Islet precursor cell (in vitro differentiated cells): ENCODE measurements at regions not wholly inside any gene's neighbourhood (a gene's known extent, or its start where the extent isn't known, plus 50 kb on each side); places are given as distances from the start of the nearest gene placed in this dataset.
"Not testable (repeated sequence)": the region's sequence is repeated elsewhere in the genome, so short reads cannot be mapped to it uniquely, and the experiment has no call there.

Source experiments
- DNase-seq: peaks from one replicate; pipeline ENCODE4 v3.0.0-alpha.2; 2018

DNA sequence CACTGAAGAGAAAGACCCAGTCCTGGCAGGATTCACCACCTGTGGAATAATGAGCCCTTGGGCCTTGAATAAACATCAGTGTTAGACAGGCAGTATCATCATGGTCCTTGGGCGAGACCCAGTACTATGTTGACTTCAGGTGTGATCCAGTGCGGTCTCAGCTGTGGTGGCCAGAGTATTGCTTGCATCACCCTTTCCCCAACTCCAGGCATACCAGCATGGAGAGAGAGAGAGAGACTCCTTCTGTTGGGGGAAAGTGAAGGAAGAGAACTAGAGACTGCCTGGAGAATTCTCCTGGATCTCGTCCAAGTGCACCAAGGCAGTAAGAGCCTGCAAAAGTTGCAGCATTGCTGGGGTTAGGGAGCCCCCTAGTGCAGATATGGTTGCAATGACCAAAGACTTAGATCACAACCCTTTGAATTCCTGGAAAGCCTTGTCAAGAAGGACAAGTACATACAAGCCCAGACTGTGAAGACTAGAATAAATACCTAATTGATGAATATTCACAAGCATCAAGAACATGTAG lies 61.1 kb upstream of the VAMP7 start:
- peak; percentile 85 for DNase-seq

DNA sequence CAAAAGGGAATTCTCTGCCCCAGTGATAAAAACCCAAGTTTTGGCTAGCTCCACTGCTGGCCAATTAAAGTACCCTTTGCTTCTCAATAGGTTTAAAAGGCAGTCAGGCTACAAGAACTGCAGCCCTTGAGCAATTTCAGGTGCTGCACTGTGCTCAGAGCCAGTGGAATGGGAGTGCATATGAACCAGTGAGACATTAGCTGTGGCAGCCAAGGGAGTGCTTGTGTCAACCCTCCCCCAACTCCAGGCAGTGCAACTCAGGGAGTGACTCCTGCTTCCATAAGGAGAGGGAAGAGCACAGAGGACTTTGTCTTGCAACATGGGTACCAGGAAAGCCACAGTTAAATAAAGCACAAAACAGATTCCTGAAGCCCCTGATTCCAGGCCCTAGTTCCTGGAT lies 61.6 kb upstream of the VAMP7 start:
- DNase-seq, result no peak

DNA sequence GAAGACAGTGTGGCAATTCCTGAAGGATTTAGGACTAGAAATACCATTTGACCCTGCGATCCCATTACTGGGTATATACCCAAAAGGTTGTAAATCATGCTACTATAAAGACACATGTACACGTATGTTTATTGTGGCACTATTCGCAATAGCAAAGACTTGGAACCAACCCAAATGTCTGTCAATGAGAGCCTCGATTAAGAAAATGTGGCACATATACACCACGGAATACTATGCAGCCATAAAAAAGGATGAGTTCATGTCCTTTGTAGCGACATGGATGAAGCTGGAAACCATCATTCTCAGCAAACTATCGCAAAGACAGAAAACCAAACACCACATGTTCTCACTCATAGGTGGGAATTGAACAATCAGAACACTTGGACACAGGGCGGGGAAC lies 66.8 kb upstream of the VAMP7 start:
- not testable (repeated sequence) for DNase-seq

DNA sequence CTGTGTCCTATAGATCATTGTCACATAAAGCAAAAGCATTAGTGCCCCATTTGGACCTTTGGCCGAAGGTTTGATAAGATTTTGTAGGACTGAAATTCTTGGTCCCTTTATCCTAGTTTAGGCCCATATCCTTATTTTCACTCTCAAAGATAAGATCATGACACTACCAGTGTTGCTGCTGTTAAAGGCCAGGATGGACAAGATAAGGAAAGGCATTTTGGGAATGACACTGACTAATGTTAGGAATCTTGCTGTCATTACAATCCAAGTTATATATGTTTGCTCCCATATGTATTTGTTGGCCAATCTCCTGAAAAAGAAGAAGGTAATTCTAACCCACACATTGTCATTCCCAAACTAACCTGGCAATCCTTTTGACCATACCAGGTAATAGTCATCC lies 101.3 kb upstream of the VAMP7 start:
- no peak for DNase-seq

DNA sequence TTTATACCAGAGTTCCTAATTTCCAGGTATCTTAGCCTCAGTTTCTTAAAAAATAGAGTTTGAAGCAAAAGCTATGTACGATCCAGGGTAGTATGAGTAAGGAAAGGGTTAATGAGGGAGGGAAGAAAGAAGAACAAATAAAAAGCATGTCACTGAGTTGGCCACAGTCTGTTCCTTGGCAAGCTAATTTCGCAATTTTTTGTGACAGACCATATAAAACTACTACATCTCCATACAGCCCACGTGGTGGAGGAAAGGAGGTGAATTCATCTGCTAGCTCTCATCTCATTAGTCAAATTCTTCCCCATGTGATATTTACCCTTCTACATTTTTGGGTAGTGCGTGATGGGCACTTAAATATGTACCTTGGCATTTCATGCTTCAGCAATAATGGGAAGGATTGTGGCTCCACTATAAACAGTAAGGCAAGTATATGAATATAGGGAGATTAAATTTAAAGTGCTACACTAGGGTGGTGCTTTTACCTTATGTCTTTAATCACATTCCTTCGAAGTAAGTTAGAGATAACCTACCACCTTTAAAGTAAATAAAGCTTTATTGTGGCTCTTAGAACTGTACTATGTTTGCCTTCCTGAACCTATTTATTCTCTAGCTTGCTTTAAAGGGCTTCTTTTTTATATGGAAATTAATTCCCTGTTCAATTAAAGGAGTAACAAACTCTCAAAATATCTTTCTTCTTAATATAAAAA lies 102.1 kb upstream of the VAMP7 start:
- DNase-seq, result no peak

DNA sequence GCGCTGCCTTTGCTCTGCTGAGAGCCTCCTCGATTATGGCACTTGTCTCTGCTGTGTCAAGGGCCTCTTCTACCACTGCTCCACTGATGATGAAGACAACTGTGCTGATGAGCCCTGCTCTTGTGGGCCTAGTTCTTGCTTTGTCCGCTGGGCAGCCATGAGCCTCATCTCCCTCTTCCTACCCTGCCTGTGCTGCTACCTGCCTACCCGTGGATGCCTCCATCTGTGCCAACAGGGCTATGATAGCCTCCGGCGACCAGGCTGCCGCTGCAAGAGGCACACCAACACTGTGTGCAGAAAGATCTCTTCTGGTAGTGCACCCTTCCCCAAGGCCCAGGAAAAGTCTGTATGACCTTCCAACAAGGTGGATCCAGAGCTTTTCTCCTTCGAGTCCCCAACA lies 106.8 kb upstream of the VAMP7 start:
- DNase-seq, result no peak

DNA sequence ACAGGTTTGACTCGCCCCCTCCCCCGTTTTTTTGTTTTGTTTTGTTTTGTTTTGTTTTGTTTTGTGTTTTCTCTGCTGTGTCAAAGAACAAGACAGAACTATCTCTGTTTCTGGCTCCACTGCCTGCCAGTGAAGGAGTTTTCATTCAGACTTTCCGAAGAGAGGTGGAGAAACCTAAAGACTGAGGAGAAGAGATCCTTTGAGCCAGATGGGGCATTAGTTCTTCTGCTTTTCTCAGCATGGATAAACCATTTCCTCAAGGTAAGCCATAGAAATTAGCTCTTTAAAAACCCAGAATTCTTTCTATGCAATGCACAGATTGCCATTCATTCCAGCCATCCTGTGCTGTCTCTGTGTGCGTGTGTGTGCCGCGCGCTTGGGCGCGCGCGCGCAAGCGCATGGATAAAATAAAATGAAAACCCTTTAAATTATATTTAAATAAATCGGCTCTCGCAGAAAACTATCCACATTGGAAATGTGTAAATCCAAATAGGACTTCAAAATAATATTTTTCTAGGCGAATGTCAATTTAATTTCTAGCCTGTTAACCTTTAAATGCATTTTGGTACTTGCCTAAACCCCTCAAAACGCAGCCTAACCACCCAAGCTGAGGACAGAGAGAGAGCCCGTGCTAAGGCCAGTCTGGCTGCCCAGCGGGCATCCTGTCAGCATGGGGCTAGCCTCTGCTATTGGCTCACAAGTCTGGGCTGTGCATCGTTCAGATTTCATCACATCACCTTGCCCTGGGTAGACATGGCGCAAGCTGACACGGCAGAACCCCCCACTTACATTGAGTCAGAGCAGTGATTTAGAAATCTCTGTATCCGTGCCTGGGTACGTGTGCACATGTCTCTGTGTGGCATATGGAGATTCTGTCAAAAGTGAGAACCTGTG lies 113.0 kb upstream of the VAMP7 start:
- DNase-seq, result no peak

DNA sequence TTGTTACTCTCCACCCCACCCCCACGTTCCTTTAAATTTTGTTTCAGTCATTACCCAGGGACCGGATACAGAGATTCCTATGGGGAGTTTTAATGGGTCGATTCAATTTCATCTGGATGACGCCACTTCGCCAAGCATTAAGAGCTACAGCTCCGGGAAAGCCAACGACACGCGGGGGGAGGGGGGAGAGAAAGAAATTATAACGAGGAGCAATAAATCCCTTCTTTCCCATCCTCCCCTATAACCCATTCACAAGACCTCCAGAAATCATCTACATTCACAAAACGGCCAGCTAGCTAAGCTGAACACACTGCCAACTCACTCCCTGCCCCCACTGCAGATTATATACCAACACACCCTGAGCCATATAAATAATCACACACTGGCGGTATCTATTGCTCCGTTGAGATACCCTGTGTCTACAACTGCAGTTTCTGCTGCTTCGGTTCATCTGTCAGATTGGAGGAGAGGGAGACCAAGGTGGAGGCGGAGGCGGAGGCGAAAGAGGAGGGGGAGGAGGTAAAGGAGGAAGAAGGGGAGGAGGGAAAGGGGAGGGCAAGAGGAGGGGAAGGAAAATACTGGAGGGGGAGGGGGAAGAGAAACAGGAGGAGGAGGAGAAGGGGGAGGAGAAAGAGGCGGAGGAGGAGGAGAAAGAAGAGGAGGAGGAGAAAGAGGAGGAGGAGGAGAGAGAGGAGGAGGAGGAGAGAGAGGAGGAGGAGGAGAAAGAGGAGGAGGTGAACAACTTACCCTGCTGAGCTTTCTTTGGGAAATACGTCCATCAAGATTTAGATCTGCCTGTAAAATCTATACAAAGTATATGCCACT lies 113.9 kb upstream of the VAMP7 start:
- peak; percentile 86 for DNase-seq

DNA sequence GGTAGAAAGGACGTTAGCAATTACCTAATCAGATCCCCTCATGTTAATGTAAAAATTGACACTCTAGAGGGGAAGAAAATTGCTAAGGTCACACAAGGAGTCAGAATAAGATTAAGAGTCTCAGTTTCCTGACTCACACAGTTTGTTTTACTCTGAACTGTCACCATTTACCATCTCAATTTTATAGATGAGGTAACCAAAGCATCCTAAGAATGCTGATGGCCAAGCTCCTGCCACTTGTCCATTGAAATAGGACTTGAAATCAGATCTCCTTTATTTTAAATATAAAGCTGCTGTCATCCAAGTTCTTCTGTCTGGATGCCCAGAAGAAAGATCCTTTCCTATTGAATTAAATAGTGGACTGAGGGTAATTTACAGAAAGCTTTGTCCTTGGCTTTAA lies 114.8 kb upstream of the VAMP7 start:
- no peak for DNase-seq

DNA sequence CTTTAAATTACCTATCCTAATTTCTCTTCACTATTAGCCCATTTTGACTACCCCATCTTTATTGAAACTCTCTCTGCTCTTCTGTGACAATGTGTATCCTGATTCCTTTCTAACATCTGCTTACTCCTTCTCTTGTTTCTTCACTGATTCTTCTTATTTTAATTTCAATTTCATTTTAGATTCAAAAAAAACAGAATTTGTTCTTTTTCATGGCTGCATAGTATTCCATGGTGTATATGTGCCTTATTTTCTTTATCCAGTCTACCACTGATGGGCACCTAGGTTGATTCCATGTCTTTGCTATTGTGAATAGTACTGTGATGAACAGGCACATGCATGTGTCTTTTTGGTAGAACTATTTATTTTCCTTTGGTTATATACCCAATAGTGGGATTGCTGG lies 120.0 kb upstream of the VAMP7 start:
- DNase-seq, result no peak

DNA sequence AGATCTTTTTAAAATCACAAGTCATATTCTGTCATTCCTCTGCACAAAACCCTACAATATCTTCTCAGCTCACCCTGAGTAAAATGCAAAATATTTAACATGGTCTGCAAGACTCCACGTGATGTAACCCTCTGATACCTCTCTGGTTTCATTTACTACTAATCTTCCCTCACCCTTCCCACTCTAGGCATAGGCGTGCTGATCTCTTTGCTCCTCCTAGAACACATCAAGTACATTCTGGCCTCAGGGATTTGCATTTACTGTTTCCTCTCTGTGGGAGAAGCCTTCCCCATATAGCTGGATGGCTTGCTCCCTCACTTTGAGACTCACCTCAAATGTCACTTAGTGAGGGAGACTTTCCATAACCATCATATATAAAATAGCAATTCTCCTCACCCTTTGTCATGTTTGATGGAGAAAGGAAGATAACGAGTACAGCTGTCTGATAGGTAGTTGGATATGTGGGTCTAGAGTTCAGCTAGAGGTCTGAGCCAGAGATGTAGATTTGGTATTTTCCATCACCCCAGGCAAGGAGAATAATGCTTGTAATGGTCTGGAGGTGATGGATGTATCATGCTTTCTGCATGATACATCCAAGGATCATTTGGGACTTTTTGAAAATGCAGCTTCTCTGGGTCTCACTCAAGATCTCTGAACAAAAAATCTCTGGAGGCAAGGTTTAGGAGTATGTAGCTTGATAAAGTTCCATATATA lies 123.9 kb upstream of the VAMP7 start:
- no peak for DNase-seq

DNA sequence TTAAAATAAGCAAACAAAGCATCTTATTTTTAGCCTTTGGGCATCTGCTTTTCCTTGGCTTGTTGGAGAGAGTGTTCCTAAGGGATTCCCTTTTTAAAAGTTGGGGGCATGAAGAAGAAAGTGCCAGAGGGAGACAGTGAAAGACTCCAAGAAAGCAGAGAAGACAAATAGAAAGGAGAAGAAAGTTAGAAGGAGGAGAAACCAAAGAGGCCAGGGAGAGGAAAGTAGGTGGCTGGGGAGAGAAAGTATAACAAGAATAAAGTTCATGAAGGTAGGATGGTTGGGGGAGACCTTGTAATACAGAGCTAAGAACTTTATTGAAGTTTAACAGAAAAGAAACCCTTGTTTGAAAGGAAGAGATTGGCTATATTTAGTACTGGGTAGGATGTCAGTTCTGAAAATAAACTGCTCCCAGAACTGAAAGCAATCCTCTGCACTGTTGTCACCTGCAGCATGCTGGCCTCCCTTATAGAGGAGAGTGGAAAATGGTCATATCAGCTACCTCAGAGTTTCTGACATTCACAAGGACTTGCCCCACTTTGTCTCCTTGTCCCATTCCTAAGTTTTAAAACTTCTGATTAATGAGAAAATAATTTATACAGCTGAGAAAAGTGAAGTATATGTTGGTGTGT lies 125.3 kb upstream of the VAMP7 start:
- no peak for DNase-seq

DNA sequence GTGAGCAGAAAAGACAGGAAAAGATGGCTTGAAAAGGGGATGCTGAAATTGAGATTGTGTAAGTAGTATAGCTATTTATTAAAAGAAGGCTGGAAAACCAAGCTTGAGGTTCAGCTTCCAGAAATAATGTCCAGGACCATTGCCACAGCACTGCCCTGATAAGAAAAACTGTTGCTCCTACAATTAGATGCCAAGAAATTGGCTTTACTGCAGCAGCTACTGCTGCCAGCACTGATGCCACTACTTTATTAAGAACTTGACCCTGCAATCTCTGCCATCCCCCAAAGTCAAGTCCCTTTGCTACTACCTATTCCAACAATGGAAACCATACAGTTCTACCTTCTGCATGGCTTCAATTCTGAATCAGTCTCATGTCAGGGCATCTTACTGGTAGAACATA lies 130.0 kb upstream of the VAMP7 start:
- no peak for DNase-seq

DNA sequence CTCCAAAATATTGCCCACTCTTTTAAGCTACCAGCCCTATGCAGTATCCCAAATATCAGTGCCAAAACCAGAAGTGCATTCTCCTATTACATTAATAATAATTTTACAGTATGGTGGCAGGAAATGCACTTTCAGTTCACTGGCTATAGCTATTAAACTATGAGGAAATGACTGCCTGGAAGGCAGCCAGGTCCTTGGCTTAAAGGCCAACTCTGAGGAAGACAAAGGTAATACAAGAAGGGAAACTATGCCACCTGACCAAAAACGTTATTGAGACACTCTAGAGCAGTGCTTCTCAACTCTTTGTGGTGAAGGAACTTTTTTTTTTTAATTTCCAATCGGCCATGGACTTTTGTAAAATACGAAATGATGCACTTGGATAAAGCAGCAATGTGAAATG lies 133.6 kb upstream of the VAMP7 start:
- no peak for DNase-seq

DNA sequence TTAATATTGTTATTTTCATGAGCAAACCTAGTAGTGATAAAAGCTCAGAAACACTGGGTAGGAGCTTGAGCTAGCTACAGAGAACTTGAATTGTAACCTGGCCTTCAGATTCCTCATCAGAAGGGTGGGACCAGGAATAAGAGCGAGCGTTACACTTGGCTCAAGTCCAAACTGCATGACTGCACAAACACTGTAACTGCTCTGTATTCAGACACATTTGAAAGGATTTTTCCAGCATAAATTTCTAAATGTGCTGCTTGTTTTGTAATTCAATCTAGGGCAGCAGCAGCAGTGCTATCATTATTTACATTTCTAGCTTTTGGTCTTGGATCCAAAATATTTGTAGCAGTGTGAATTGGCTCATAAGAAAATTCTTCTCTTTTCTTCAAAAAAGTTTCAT lies 133.0 kb upstream of the TMLHE start:
- DNase-seq, result no peak

DNA sequence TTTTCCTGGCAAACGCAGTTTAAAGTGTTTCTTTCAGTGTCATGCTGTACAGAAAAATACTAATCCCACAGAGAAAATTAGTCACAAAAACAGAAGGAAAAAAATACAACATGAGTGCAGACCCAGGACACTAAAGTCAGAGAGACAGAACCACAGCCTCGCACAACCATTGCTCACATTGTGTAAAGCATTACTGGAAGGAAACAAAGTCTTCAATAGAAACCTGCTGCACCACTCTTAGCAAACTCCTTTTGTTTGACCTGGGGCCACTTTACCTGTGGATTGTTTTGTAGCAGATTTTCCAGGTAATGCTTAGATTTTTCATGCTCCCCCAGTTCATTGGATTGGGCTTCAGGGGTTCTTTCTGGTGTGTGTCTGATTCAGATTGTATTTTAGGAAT lies 131.8 kb upstream of the TMLHE start:
- no peak for DNase-seq

DNA sequence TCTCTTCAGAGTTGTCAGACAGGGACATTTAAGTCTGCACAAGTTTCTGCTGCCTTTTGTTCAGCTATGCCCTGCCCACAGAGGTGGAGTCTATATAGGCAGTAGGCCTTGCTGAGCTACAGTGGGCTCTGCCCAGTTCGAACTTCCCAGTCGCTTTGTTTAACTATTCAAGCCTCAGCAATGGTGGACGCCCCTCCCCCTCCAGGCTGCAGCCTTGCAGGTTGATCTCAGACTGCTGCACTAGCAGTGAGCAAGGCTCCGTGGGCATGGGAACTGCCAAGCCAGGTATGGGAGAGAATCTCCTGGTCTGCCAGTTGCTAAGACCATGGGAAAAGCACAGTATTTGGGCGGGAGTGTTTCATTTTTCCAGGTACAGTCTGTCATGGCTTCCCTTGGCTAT lies 115.6 kb upstream of the TMLHE start:
- DNase-seq, result not testable (repeated sequence)

DNA sequence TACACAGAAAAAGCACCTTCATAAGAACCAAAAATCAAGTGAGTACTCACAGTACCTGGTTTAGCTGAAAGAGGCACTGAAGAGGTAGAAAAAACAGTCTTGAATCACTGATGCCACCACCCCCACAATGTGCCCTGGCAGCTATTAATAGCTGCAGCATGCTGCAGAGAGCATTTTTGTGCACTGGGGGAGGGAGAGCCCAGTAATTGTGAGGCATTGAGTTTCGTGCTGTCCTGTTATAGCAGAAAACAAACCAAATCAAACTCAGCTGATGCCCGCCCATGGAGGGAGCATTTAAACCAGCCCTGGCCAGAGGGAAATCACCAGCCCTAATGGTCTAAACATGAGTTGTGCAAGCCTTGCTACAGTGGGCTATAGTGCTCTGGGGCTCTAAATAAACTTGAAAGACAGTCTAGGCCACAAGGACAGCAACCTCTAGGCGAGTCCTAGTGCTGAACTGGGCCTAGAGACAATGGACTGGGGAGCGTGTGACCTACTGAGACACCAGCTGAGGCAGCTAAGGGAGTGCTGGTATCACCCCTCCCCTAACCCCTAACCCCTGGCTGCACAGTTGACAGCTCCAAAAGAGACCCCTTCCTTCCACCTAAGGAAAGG lies 106.3 kb upstream of the TMLHE start:
- DNase-seq, result no peak

DNA sequence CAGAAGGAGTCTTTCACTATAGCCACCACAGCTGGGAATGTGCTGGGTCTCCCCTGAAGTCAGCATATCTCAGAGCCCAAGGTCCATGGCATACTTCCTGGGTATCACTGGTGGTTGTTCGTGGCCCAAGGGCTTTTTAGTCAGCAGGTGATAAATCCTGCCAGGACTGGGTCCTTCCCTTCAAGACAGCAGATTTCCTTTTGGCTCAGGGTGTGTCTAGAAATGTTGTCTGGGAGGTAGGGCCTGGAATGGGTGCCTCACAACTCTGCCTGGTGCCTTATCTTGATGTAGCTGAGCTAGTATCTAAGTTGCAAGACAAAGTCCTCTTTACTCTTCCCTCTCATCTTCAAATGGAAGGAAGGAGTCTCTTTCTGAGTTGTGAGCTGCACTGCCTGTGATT lies 102.4 kb upstream of the TMLHE start:
- peak; percentile 35 for DNase-seq

DNA sequence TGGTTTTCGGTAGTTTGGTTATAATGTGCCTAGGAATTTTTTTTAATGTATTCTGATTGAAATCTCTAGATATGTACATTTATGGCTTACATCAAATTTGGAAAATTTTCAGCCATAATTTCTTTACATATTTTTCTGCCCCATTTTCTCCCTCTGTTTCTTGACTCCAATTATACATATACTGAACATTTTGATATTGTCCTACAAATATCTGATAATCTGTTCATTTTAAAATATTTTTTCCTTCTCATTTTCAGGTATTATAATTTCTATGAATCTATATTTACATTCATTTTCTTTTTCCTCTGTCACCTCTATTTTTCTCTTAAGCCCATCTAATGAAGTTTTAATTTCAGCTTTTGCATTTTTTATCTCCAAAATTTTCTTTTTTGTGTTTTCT lies 82.7 kb upstream of the TMLHE start:
- no peak for DNase-seq

DNA sequence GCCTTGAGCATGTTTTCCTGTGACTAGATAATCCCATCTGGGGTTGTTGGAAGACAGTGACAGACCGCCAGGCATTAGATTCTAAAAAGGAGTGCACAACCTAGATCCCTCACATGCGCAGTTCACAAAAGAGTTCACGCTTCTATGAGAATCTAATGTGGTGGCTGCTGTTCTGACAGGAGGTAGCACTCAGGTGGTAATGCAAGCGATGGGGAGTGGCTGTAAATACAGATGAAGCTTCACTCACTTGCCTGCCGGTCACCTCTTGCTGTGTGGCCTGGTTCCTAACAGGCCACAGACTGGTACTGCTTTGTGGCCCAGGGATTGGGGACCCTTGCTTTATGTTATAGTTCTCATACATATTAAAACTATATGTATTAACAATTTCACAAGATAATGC lies 81.9 kb upstream of the TMLHE start:
- no peak for DNase-seq

DNA sequence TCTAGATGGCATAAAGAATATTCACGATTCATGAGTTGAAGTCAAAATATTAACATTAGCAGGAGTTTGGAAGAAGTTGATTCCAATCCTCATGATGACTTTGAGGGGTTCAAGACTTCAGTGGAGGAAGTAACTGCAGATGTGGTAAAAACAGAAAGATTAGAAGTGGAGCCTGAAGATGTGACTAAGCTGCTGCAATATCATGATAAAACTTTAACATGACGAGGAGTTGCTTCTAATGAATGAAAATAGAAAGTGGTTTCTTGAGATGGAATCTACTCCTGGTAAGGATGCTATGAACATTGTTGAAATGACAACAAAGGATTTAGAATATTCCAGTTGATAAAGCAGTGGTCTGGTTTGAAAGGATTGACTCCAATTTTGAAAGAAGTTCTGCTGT lies 70.1 kb upstream of the TMLHE start:
- no peak for DNase-seq
